ENCODE measurements at regions not wholly inside any gene's neighbourhood (a gene's known extent, or its start where the extent isn't known, plus 50 kb on each side); places are given as distances from the start of the nearest gene placed in this dataset.
"Not testable (repeated sequence)": the region's sequence is repeated elsewhere in the genome, so short reads cannot be mapped to it uniquely, and the experiment has no call there.

GRCh38 chr7:85381212-85381611 is 194.4 kb upstream of the SEMA3D start:
- no peak overlapping the region for H3K27ac Mint-ChIP-seq
- no peak overlapping the region for H3K4me3 Mint-ChIP-seq
- no peaks in the 10 kb centered on the region for H3K4me1 Mint-ChIP-seq (ENCODE audit: low read depth)
- no peaks in the 10 kb centered on the region for H3K27me3 Mint-ChIP-seq (ENCODE audit: insufficient read depth)
- intact Hi-C loops (cut with micrococcal nuclease): no loop called here
- no peak for DNase-seq (ENCODE audit: low spot score)
- H3K9me3 Mint-ChIP-seq: no peaks in the 10 kb centered on the region
- H3K36me3 Mint-ChIP-seq (ENCODE audit: low read depth): no peaks in the 10 kb centered on the region

- H3K27me3 Mint-ChIP-seq (ENCODE audit: insufficient read depth): no peaks in the 10 kb centered on the region
- no peak overlapping the region for H3K27ac Mint-ChIP-seq
- H3K4me3 Mint-ChIP-seq: no peak overlapping the region
- no peaks in the 10 kb centered on the region for H3K36me3 Mint-ChIP-seq (ENCODE audit: low read depth)
- no peaks in the 10 kb centered on the region for H3K9me3 Mint-ChIP-seq
- intact Hi-C loops (cut with micrococcal nuclease): no loop called here
- no peak for DNase-seq (ENCODE audit: low spot score)
- H3K4me1 Mint-ChIP-seq (ENCODE audit: low read depth): no peaks in the 10 kb centered on the region
These were observed 189.7 kb upstream of the SEMA3D start for GRCh38 chr7:85376589-85376988.

- no peak for DNase-seq (ENCODE audit: low spot score)
- Mint-ChIP-seq H3K27me3 (ENCODE audit: insufficient read depth) (no peaks in the 10 kb centered on the region), H3K36me3 (ENCODE audit: low read depth) (no peaks in the 10 kb centered on the region), H3K9me3 (no peaks in the 10 kb centered on the region), H3K27ac (no peak overlapping the region), H3K4me3 (no peak overlapping the region), H3K4me1 (ENCODE audit: low read depth) (no peaks in the 10 kb centered on the region)
- intact Hi-C loops (cut with micrococcal nuclease): no loop called here
These were observed 170.1 kb upstream of the SEMA3D start for GRCh38 chr7:85356916-85357315.

- Mint-ChIP-seq H3K4me1 (ENCODE audit: low read depth) (no peaks in the 10 kb centered on the region), H3K36me3 (ENCODE audit: low read depth) (no peaks in the 10 kb centered on the region), H3K9me3 (no peaks in the 10 kb centered on the region), H3K4me3 (no peak overlapping the region), H3K27me3 (ENCODE audit: insufficient read depth) (peaks cover 3% of the 10 kb centered on the region), H3K27ac (no peak overlapping the region)
- intact Hi-C loops (cut with micrococcal nuclease): no loop called here
- DNase-seq (ENCODE audit: low spot score): no peak
These were observed 156.6 kb upstream of the SEMA3D start for GRCh38 chr7:85343484-85343883.

GRCh38 chr7:85342781-85343180 is 155.9 kb upstream of the SEMA3D start:
- Mint-ChIP-seq H3K36me3 (ENCODE audit: low read depth) (no peaks in the 10 kb centered on the region), H3K27ac (no peak overlapping the region), H3K27me3 (ENCODE audit: insufficient read depth) (peaks cover 3% of the 10 kb centered on the region), H3K4me3 (no peak overlapping the region), H3K9me3 (no peaks in the 10 kb centered on the region), H3K4me1 (ENCODE audit: low read depth) (no peaks in the 10 kb centered on the region)
- no peak for DNase-seq (ENCODE audit: low spot score)
- intact Hi-C loops (cut with micrococcal nuclease): no loop called here

- Mint-ChIP-seq H3K27ac (no peak overlapping the region), H3K27me3 (ENCODE audit: insufficient read depth) (peaks cover 3% of the 10 kb centered on the region), H3K4me3 (no peak overlapping the region), H3K36me3 (ENCODE audit: low read depth) (no peaks in the 10 kb centered on the region), H3K9me3 (no peaks in the 10 kb centered on the region), H3K4me1 (ENCODE audit: low read depth) (no peaks in the 10 kb centered on the region)
- intact Hi-C loops (cut with micrococcal nuclease): no loop called here
- DNase-seq (ENCODE audit: low spot score): no peak
These were observed 155.1 kb upstream of the SEMA3D start for GRCh38 chr7:85341973-85342372.

GRCh38 chr7:85341121-85341520 is 154.3 kb upstream of the SEMA3D start:
- intact Hi-C loops (cut with micrococcal nuclease): no loop called here
- Mint-ChIP-seq H3K27me3 (ENCODE audit: insufficient read depth) (no peaks in the 10 kb centered on the region), H3K27ac (no peak overlapping the region), H3K4me1 (ENCODE audit: low read depth) (no peaks in the 10 kb centered on the region), H3K9me3 (no peaks in the 10 kb centered on the region), H3K4me3 (no peak overlapping the region), H3K36me3 (ENCODE audit: low read depth) (no peaks in the 10 kb centered on the region)
- no peak for DNase-seq (ENCODE audit: low spot score)

- no peak for DNase-seq (ENCODE audit: low spot score)
- Mint-ChIP-seq H3K36me3 (ENCODE audit: low read depth) (no peaks in the 10 kb centered on the region), H3K27me3 (ENCODE audit: insufficient read depth) (no peaks in the 10 kb centered on the region), H3K9me3 (peaks cover 5% of the 10 kb centered on the region), H3K4me3 (no peak overlapping the region), H3K4me1 (ENCODE audit: low read depth) (no peaks in the 10 kb centered on the region), H3K27ac (no peak overlapping the region)
- intact Hi-C loops (cut with micrococcal nuclease): no loop called here
These were observed 149.2 kb upstream of the SEMA3D start for GRCh38 chr7:85336086-85336485.

- H3K36me3 Mint-ChIP-seq (ENCODE audit: low read depth); intact Hi-C loops (cut with micrococcal nuclease): not testable (repeated sequence)
These were observed 148.3 kb upstream of the SEMA3D start for GRCh38 chr7:85335113-85335512.

GRCh38 chr7:85328456-85328998 is 141.7 kb upstream of the SEMA3D start:
- Mint-ChIP-seq H3K27ac (no peak overlapping the region), H3K4me3 (no peak overlapping the region), H3K27me3 (ENCODE audit: insufficient read depth) (no peaks in the 10 kb centered on the region), H3K4me1 (ENCODE audit: low read depth) (no peaks in the 10 kb centered on the region), H3K9me3 (no peaks in the 10 kb centered on the region), H3K36me3 (ENCODE audit: low read depth) (no peaks in the 10 kb centered on the region)
- no peak for DNase-seq (ENCODE audit: low spot score)
- intact Hi-C loops (cut with micrococcal nuclease): no loop called here

More at GRCh38 chr7:85335113-85335512, 148.3 kb upstream of the SEMA3D start:
- H3K27ac Mint-ChIP-seq; H3K27me3 Mint-ChIP-seq (ENCODE audit: insufficient read depth); DNase-seq (ENCODE audit: low spot score); H3K4me3 Mint-ChIP-seq; H3K9me3 Mint-ChIP-seq; H3K4me1 Mint-ChIP-seq (ENCODE audit: low read depth): not testable (repeated sequence)

- peaks cover 3% of the 10 kb centered on the region for H3K9me3 Mint-ChIP-seq
- no peaks in the 10 kb centered on the region for H3K36me3 Mint-ChIP-seq (ENCODE audit: low read depth)
- intact Hi-C loops (cut with micrococcal nuclease): no loop called here
These were observed 137.4 kb upstream of the SEMA3D start for GRCh38 chr7:85324145-85324799.

GRCh38 chr7:85322252-85322651 is 135.4 kb upstream of the SEMA3D start:
- Mint-ChIP-seq H3K36me3 (ENCODE audit: low read depth) (no peaks in the 10 kb centered on the region), H3K27ac (no peak overlapping the region), H3K4me1 (ENCODE audit: low read depth) (no peaks in the 10 kb centered on the region), H3K27me3 (ENCODE audit: insufficient read depth) (no peaks in the 10 kb centered on the region), H3K4me3 (no peak overlapping the region), H3K9me3 (peaks cover 3% of the 10 kb centered on the region)
- DNase-seq (ENCODE audit: low spot score): no peak
- intact Hi-C loops (cut with micrococcal nuclease): no loop called here

More at GRCh38 chr7:85324145-85324799, 137.4 kb upstream of the SEMA3D start:
- DNase-seq (ENCODE audit: low spot score): no peak
- Mint-ChIP-seq H3K4me3 (no peak overlapping the region), H3K27me3 (ENCODE audit: insufficient read depth) (no peaks in the 10 kb centered on the region), H3K27ac (no peak overlapping the region), H3K4me1 (ENCODE audit: low read depth) (no peaks in the 10 kb centered on the region)

GRCh38 chr7:85320699-85321476 is 134.0 kb upstream of the SEMA3D start:
- no peaks in the 10 kb centered on the region for H3K27me3 Mint-ChIP-seq (ENCODE audit: insufficient read depth)
- H3K27ac Mint-ChIP-seq: no peak overlapping the region
- H3K4me3 Mint-ChIP-seq: no peak overlapping the region
- no peak for DNase-seq (ENCODE audit: low spot score)
- intact Hi-C loops (cut with micrococcal nuclease): no loop called here
- H3K9me3 Mint-ChIP-seq: peaks cover 3% of the 10 kb centered on the region
- no peaks in the 10 kb centered on the region for H3K4me1 Mint-ChIP-seq (ENCODE audit: low read depth)
- H3K36me3 Mint-ChIP-seq (ENCODE audit: low read depth): no peaks in the 10 kb centered on the region
